ENCODE measurements at regions not wholly inside any gene's neighbourhood (a gene's known extent, or its start where the extent isn't known, plus 50 kb on each side); places are given as distances from the start of the nearest gene placed in this dataset.

- H3K9ac ChIP-seq (ENCODE audit: low read length), result no peak overlapping the region
- H3K27ac ChIP-seq (ENCODE audit: low read length), result no peak overlapping the region
- H3K79me2 ChIP-seq (ENCODE audit: low read length), result no peaks in the 10 kb centered on the region
- H3K4me1 ChIP-seq (ENCODE audit: low read length), result no peaks in the 10 kb centered on the region
- no peaks in the 10 kb centered on the region for H3K36me3 ChIP-seq (replicated peaks; ENCODE audit: low read depth, low read length)
- TF ChIP-seq CTCF (IDR thresholded peaks at IDR 0.05; ENCODE audit: low read depth, low read length) (no peak), EZH2phosphoT487 (IDR thresholded peaks at IDR 0.05; ENCODE audit: low read depth) (no peak)
- no peak overlapping the region for H3K4me3 ChIP-seq (ENCODE audit: low read length)
- no peaks in the 10 kb centered on the region for H3K9me3 ChIP-seq (ENCODE audit: insufficient read depth, low read length)
- no peaks in the 10 kb centered on the region for H4K20me1 ChIP-seq (ENCODE audit: insufficient read depth, low read length)
- no peak overlapping the region for H3K4me2 ChIP-seq (ENCODE audit: low read length)
- H3K27me3 ChIP-seq (ENCODE audit: low read depth, low read length), result no peaks in the 10 kb centered on the region
- H2AFZ ChIP-seq (ENCODE audit: low read depth, low read length), result no peak overlapping the region
Measured at GRCh38 chr5:62082370-62082801, 223.6 kb upstream of the KIF2A start.

- Histone ChIP-seq H4K20me1 (ENCODE audit: insufficient read depth, low read length) (no peaks in the 10 kb centered on the region), H3K27ac (ENCODE audit: low read length) (no peak overlapping the region), H3K27me3 (ENCODE audit: low read depth, low read length) (no peaks in the 10 kb centered on the region), H3K4me3 (ENCODE audit: low read length) (no peak overlapping the region), H3K36me3 (replicated peaks; ENCODE audit: low read depth, low read length) (no peaks in the 10 kb centered on the region), H3K4me1 (ENCODE audit: low read length) (no peaks in the 10 kb centered on the region), H3K9ac (ENCODE audit: low read length) (no peak overlapping the region), H2AFZ (ENCODE audit: low read depth, low read length) (no peak overlapping the region), H3K79me2 (ENCODE audit: low read length) (no peaks in the 10 kb centered on the region), H3K4me2 (ENCODE audit: low read length) (no peak overlapping the region), H3K9me3 (ENCODE audit: insufficient read depth, low read length) (no peaks in the 10 kb centered on the region)
- TF ChIP-seq CTCF (IDR thresholded peaks at IDR 0.05; ENCODE audit: low read depth, low read length) (no peak), EZH2phosphoT487 (IDR thresholded peaks at IDR 0.05; ENCODE audit: low read depth) (no peak)
Measured at GRCh38 chr5:62083247-62083646, 222.8 kb upstream of the KIF2A start.

DNA sequence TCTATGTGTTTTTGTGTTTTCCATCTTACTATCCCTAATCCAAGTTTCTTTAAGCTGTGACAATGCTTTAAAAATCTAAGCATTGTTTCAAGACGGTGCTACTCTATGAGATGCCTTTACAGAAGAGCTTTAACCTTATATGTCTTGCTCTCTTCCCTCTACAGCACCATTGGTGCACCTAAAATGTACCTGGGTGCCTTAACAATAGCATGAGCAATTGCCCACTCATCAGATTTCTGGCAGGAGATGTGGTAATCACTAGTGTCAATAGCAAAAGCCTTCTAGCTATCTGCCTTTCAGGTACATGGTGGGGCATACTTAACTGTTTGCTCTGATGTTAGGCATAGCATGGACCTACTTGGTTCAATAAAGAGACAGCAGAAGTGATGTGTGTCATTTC lies 222.3 kb upstream of the KIF2A start:
- Histone ChIP-seq H3K4me3 (ENCODE audit: low read length) (no peak overlapping the region), H3K36me3 (replicated peaks; ENCODE audit: low read depth, low read length) (no peaks in the 10 kb centered on the region), H3K4me2 (ENCODE audit: low read length) (no peak overlapping the region), H2AFZ (ENCODE audit: low read depth, low read length) (no peak overlapping the region), H4K20me1 (ENCODE audit: insufficient read depth, low read length) (no peaks in the 10 kb centered on the region), H3K9ac (ENCODE audit: low read length) (no peak overlapping the region), H3K27me3 (ENCODE audit: low read depth, low read length) (no peaks in the 10 kb centered on the region), H3K79me2 (ENCODE audit: low read length) (no peaks in the 10 kb centered on the region), H3K9me3 (ENCODE audit: insufficient read depth, low read length) (no peaks in the 10 kb centered on the region), H3K27ac (ENCODE audit: low read length) (no peak overlapping the region), H3K4me1 (ENCODE audit: low read length) (no peaks in the 10 kb centered on the region)
- TF ChIP-seq EZH2phosphoT487 (IDR thresholded peaks at IDR 0.05; ENCODE audit: low read depth) (no peak), CTCF (IDR thresholded peaks at IDR 0.05; ENCODE audit: low read depth, low read length) (no peak)

GRCh38 chr5:62084391-62084790 lies 221.6 kb upstream of the KIF2A start:
- no peak overlapping the region for H3K4me3 ChIP-seq (ENCODE audit: low read length)
- H3K4me2 ChIP-seq (ENCODE audit: low read length), result no peak overlapping the region
- no peaks in the 10 kb centered on the region for H3K27me3 ChIP-seq (ENCODE audit: low read depth, low read length)
- H3K36me3 ChIP-seq (replicated peaks; ENCODE audit: low read depth, low read length), result no peaks in the 10 kb centered on the region
- no peaks in the 10 kb centered on the region for H3K4me1 ChIP-seq (ENCODE audit: low read length)
- no peak overlapping the region for H3K9ac ChIP-seq (ENCODE audit: low read length)
- no peak overlapping the region for H3K27ac ChIP-seq (ENCODE audit: low read length)
- no peaks in the 10 kb centered on the region for H3K9me3 ChIP-seq (ENCODE audit: insufficient read depth, low read length)
- H2AFZ ChIP-seq (ENCODE audit: low read depth, low read length), result no peak overlapping the region
- no peaks in the 10 kb centered on the region for H3K79me2 ChIP-seq (ENCODE audit: low read length)
- TF ChIP-seq CTCF (IDR thresholded peaks at IDR 0.05; ENCODE audit: low read depth, low read length) (no peak), EZH2phosphoT487 (IDR thresholded peaks at IDR 0.05; ENCODE audit: low read depth) (no peak)
- H4K20me1 ChIP-seq (ENCODE audit: insufficient read depth, low read length), result no peaks in the 10 kb centered on the region

Data from OCI-LY3 (cell line).